SKM-1 treated with dmso at 0.1 percent for 144 hours (cell line): ENCODE measurements at regions not wholly inside any gene's neighbourhood (a gene's known extent, or its start where the extent isn't known, plus 50 kb on each side); places are given as distances from the start of the nearest gene placed in this dataset.
A peak's percentile ranks its signal among the peaks of the same experiment; 100 is the strongest.

Experiments used
- DNase-seq: peaks from one replicate; lab custom pipeline; 2025; ENCODE audit not compliant: unreplicated experiment; lab: John Stamatoyannopoulos, UW

DNA sequence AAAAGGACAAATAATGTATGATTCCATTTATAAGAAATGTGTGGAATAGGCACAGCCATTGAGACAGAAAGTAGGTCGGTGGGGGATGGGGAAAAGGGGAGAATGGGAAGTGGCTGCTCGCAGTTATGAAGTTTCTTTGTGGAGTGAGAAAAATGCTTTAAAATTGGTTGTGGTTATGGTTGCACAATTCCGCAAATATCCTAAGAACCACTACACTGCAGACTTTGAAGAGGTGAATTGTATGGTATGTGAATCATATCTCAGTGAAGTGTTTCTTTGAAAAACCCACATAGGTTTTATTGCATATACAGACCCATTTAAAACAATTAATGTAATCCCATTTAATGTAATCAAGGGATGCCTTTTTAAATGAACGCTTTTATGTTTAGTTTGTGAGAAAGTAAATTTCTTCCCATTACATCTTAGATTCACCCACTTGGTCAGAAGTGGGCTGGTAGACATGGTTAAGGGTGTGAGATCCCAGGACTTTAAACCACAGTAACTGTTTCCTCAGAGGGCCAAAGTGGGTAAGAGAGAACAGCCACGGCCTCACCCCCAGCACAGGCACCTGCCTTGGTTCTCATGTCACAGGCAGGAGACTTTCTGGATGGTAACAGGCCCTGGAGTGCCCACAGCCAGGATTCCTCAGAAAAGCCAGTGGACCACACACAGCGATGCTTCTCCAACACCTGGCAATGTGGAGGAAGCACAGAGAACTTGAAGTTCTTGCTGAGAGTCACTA lies 119.3 kb upstream of the GJB6 start:
- peak; percentile 47 for DNase-seq

DNA sequence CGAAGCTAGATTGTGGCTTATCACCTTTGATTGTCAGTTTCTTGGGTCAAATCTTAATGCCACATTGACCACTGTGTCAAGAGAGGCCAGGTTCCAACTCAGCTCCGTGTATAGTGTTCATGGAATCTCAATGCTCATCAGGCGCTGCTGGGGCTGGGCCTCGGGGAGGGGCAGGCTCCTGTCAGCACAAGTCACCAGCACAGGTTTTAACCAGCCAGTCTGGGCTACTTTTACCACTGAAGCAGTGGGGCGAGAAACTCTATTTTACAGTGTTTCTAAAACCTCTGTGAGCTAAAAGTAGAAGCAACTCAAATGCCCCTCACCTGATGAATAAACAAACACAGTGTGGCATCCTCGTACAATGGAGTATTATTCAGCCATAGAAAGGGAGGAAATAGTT lies 118.7 kb upstream of the GJB6 start:
- DNase-seq: no peak

DNA sequence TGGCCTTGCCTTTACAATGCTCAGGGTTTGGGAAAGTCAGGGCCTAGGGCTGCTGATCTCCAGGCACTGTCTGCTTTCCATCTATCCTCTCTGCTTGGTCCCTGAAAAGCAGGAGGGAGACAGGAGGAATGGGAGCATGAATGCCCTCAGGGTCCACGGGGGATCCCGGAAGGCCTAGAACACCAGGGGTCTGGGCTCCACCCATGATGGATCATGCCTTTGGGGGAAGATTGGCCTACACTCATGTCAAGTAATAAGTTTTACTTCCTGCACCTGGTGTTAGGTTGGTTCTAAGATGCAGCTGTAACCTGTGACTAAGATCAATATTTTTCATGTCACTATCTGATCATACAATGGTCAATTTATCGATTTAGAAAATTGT lies 118.3 kb upstream of the GJB6 start:
- DNase-seq: no peak

DNA sequence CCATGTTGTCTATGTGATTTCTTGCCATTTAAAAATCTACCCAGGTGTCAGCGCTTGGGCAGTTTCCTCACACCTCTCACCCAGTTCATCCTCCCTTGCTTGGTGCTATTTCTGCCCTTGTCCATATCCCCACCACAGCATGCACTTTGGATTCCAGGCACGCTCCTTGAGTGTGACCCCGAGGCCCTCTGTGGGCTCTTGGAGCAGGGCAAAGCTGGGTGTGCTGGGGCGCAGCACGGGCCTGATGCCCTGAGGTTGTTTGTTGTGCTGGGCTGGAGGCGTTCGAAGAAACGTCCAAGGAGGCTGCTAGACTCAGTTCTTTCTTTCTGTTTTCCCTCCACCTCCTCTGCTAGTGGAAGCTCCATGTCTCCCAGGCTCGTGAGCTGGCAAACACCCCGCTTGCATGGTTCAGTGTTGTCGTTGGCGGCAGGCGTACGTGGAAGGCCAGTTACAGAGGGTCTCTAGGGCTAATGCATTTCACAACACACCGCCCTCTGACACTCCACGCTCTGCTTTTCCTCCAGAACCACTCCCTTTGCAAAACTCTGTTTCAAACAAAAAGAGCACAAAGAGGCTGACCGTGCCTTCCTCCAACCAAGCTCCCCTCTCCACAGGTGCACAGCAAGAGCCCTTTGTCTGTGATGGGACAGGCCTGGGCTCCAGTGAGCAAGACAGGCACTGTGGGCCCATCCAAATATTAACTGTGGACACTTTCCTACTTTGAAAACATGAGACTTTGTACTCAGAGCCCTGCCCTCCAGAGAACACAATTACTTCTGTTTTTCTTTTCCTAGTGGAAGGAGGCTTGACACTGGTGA lies 117.7 kb upstream of the GJB6 start:
- no peak for DNase-seq

DNA sequence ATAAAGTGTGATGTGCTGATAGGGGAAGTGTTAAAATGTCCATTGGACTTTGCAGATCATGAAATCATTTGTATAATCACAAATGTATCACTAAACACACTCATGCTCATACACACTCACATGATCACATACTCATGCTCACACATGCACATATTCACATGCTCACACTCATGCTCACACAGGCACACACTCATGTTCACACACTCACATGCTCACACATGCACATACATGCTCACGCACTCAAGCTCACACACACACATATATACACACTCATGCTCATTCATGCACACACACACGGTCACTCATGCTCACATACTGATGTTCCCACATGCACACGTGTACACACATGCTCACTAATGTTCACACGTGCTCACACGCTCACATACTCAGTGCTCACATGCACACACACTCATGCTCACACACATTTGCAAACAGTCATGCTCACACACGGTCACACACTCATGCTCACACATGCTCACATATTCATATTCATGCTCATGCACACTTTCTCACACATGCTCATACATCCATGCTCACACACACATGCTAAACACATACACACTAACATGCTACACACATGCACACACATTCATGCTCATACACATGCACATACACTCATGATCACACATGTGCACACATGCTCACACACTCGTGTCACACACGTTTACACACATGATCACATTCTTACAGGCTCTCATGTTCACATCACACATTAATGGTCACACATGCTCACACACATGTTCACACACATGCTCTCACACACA lies 116.7 kb upstream of the GJB6 start:
- DNase-seq: no peak

DNA sequence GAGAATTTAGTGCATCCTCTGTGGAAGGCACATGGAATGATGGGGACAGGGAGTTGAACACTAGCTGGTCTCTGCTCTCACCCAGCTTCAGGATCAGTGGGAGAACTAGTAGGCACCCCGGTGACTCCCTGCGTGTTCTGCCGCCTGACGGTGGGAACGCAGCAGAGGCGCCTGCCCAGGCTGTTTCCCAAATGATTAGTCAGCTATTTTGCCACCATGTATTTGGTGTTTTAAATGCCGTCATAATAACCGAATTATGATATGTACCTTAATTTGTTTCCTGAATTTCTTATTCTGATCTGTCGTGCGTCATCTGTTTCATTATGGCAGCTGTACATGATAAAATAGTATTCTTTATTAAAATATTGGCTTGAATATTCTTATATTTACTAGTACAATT lies 115.9 kb upstream of the GJB6 start:
- no peak for DNase-seq

DNA sequence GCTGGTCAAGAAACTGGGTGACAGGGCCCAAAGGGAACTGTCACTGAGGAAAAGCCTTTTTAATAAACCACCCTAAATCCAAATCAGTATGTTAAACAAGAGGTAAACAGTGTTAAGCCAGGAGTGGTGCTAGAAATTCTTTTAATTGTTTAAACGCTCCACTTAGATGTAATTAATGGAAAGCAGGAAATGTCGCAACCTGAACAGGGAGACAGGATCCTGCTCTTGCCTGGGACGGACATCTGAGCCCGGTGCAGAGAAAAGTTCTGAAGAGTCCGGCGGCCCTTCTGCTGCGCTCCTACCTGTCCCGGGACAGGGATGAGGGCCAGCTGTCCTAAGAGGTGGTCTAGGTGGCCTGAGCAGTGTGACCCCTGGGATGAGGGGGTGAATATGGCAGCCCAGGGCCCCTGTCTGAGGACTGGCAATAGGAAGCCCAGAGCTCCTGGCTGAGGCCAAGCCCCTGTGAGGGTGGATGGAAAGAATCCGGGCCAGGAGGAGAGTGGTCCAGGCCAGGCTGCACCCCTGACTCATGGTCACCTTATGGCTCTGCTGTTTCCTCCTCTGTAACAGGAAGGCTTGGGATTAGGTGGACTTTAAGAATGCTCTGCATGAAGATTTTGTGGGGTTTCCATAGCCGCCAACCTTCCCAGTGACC lies 112.8 kb upstream of the GJB6 start:
- DNase-seq: no peak

DNA sequence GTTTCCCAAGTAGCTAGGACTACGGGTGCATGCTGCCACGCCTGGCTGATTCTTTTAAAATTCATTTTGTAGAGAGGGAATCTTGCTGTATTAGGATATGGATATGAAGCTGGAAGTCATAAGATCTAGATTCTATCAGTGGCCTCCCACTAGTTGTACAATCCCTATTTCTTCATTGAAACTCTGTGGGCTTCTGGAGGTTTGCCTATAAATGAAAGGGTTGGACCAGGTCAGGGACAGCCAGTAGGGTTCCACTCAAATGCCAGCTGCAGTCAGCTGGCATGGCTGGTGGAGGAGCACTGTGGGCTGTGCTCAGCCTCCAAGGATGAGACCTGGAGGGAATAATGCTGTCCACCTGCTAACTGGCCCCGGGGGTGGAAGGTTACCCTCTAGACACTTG lies 110.2 kb upstream of the GJB6 start:
- no peak for DNase-seq

DNA sequence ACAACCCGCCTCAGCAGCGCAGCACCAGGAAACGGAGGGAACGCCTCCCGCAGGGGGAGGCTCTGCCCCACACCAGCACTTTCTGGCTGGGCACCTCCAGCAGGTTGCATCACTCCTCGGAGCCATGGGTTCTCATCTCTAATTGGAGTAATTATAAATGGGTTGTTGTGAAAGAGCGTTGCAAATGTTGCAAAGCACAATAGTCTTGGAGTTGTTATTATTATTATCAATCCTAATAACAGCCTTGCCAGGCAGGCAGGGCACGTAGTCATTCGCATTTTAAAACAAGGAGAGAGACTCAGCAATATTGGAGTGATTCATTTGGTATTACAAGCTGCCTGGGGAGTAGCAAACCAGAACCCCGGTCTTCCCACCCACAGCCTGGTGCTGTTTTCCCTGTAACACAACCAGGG lies 108.6 kb upstream of the GJB6 start:
- no peak for DNase-seq

DNA sequence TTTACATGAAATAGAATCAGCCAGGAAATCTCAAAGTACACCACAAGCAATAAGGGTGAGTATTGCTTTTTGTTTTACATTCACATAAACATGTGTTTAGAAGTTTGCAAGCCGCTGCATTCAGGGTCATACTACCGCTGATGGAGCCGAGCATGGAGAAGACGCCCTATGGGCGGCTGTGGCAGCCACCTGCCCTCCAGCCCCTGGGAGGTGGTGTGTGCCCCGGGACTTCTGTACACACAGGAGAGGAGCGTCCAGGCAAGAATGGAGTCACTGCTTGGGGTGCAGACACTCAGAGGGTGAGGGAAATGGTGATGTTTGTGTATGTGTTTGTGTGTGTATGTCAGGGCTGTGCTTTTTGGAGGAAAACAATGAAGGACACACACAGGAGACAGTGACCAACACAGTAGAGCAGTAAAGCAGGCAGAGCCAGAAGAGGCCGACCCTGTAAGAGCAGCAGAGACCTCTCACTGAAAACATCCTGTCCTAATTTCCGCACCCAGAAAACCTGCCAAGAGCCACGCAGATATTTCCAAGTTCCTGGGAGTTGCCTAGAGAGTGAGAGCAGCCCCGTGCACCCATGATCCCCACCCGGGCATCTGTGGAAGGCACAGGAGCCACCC lies 108.1 kb upstream of the GJB6 start:
- no peak for DNase-seq

DNA sequence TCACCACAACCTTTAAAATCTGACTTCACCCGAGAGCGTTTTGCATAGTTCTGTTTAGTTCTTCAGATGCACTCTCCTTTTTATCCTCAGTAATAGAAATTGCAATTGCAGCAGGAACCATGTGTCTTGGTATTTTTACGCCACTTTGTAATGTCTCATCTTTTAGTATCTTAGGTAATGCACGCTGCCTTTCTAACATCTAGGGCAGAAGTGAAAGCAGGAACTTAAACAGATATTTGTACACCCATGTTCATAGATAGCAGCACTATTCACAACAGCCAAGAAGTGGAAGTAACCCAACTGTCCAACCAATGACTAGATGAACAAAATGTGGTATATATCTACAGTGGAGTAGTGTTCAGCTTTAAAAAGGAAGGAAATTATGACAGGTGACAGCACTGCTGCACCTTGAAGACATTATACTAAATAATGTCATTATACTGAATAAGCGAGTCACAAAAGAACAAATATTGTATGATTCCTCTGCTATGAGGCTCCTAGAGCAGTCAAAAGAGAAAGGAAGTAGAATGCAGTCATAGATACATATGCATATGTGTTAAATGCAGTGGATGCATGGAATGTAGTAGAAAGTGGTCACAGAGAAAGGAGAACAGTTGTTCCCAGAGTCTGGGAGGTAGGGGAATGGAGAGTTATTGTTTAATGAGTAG lies 105.9 kb upstream of the GJB6 start:
- peak; percentile 28 for DNase-seq

DNA sequence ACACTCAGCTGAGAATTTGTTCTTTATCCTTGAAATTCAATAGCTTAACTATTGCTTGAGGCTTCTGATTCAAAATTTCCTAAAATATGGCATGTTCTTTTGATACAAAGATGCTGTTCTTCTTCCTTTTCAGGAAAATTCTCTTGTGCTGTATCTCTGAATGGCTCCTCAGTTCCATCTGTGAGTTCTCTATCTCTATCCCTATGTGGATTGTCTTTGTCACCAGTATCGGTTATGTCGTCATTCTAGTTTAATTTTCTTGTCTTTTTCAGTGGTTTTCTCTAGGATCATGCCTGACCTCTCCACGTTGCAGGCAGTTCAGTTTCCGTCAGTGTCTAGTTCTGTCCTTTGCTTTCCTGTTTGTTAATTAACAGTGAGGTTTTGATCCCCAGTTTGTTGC lies 104.6 kb upstream of the GJB6 start:
- DNase-seq: no peak

DNA sequence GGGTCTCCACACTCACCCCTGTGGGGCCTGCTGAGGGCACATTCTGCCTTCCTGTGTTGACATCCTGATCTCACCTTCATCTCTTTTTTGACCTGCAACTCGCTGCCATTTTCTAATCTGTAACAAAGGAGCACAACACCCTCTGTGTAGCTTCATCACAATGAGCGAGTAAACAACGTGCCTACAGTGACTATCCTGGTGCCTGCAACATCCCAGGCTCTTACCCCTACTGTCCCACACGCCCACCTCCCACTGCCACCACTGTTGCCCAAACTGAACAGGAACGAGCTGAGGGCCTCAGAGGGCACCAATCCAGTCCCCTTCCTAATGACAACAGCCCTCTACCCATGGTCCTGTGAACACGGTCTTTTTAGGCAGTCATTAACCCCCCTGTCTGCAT lies 102.2 kb upstream of the GJB6 start:
- DNase-seq: no peak

DNA sequence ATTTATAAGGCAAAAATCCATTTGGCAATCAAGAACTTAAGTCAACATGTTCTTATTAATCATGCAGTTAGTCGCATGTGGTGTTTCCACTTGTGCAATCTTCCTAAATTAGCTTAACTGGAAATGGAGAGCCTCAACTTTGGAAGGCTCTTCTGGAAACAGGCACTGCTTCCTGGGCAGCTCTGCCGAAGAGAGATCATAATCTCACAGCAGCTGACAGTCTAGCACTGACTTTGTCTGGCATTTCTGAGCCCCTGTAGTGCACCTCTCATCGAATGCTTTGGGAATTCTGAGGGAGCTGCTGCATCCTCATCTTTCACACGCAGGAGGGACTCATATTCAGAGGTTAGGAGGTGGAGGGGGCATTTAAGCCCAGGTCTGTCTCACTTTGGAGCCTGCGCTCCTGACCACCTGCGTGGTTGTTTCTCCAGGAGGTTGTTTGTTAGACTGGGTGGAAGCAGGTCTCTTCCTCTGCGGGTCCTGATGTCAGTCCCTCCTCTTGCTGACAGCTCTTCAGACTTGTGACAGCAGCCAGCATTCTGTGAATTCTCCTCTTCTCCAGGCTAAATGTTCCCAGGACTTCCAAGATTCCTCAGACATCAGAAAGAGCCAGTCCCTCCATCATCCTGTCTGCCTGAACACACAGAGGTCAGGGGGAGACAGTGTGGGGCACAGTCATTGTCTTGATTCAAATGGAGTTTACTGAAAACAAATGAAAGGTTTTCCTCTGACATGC lies 100.4 kb upstream of the GJB6 start:
- no peak for DNase-seq

DNA sequence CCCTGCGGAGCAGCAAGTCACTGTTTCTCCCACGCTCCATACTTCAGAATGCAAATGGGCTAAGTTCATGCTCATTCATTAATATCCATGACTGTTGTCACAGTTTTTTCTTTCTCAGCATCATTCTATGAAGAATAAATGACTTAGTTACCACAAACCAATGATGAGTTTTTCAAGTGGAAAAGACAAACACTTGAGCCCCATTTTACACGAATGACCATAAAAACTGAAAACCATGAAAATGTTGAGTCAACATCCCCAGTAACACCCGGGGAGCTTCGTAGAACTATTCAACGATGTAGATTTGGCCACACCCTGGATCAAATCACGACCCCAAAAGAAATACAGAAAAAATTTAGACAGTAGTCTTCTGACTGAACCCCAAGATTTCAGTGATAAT lies 99.8 kb upstream of the GJB6 start:
- no peak for DNase-seq

DNA sequence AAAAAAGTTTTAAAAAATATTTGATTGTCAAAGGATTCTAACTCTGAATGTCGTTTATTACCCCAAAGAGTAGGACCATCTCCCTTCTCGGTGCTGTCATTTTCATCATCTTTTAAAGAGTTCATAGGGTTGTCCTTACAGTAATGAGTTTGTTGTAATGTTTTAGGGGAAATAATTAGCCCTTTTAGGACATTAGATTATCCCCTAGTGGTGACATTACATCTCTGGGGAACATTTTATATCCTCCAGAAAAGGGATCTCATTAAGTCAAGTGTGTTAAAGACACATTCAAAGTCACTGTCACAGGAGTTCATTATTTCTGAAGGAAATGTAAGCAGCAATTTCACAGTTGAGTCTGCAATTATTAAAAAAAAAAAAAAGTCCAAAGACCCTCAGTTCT lies 99.3 kb upstream of the GJB6 start:
- no peak for DNase-seq

DNA sequence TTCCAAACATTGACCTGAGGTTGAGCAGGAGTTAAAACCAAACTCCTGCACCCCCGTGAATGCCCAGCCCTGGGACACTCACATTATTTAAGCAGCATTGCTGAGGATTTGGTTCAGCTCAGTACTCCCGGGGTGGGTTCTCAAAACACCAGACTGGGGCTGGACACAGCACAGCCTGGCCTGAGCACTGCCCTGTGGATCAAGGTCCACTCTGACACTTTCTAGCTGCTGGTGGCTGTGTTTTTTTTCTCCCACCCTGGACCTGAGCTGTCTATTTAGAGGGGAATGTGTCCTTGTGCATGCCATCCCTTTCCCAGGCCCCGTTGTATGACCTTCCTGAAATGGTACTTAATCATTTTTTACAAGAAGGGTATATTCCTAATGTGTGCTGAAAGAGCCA lies 94.7 kb upstream of the GJB6 start:
- no peak for DNase-seq

DNA sequence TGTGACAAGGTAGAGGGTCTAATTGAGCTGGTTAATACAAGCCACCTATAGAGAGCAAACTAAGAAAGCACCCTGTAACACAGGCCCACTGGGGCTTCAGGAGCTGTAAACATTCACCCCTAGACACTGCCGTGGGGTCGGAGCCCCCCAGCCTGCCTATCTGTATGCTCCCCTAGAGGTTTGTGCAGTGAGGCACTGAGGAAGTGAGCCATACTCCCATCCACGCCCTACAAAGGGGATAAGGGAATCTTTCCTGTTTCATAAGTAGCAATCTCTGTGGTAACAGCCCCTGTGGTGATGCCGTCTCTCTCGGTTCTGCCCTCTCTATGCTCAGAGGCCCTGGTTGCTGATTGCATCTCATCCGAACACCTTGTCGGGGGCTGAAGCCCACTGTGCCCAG lies 94.2 kb upstream of the GJB6 start:
- DNase-seq: no peak

DNA sequence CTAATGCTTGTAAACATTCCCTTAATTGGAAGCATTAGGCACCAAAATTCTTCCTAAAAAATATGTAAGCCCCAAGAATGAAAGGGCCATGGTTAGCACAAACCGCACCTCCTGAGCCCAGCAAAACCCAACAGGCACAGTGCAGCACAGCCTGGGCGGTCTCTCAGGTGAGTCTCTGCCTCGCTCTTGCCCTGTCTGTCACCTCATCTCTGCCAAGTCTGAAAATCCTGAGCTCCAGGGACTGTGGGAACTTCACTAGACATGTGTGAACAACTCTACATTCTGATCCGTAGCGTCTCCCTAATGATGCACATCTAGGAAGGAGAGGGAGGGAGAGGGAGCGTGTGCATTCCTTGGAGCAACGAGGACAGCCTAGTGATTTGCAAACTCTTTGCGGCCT lies 88.8 kb upstream of the GJB6 start:
- DNase-seq: no peak

DNA sequence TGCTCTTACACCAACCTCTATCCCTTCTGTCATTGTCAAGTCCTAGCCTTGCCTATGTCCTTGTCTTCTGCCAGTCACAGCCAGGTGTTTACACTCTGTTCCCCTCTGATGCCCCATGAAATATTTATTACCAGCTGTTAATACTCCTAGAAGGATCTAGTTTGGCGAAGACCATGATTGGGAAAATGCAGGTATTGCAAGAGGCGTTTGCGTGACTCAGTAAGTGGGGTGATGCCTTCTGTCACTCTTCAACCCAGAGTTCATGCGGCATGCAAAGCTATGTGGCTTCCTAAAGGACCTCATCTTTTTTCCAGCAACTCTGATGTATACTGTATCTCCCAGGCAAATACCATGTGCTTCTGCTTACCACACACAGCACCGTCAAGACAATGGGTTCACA lies 81.8 kb upstream of the GJB6 start:
- no peak for DNase-seq
